GM12874 (cell line): ENCODE measurements at regions not wholly inside any gene's neighbourhood (a gene's known extent, or its start where the extent isn't known, plus 50 kb on each side); places are given as distances from the start of the nearest gene placed in this dataset.

Experiments
- CTCF ChIP-seq: IDR thresholded peaks from 2 replicates; pipeline ENCODE4 v1.5.1; 2011; ENCODE audit warnings: low read depth, mild to moderate bottlenecking, control low read depth, low read length, moderate library complexity; ENCODE audit not compliant: insufficient read depth

- TF ChIP-seq CTCF = no peak
These were observed 71.4 kb upstream of the MAFB start for GRCh38 chr20:40760399-40760798.

GRCh38 chr20:40763646-40764295, 74.7 kb upstream of the MAFB start:
- TF ChIP-seq CTCF = no peak

- TF ChIP-seq CTCF = no peak
These were observed 76.9 kb upstream of the MAFB start for GRCh38 chr20:40765814-40766480.

DNA sequence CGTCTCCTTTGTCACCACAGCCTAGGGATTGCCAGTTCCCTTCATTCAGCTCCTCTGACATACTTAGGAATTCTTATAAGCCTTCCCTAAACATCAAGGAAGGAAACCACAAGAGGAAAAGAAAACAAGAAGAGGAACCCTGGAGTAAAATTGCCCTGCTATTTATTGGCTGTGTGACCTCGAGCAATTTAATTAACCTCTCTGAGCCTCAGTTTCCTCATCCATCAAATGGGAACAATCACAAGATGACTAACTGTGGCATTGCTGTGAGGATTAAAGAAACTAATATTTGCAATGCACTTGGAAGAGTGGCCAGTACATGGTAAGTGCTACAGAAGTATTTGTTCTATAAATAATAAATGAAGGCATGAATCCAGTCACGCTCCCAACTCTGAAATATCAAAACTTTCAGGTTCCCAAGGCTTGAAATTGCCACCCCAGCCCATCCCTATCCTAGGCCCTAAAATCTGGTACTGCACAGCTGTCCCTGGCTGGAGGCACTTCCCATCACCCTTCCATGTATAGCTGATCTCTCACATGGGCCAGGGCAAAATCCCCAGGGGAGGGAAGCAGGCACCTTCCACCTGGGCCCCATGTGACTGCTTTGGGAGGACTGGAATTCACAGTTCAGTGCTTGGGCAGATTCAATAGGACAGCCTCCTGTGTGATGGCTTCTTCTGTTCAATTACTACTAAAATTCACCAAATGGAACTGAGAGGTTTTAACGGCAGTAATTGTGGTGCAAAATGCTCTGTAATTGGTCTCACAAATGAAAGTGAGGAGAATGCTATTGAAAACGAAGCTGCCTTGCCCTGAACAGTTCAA, 78.0 kb upstream of the MAFB start:
- TF ChIP-seq CTCF = no peak

DNA sequence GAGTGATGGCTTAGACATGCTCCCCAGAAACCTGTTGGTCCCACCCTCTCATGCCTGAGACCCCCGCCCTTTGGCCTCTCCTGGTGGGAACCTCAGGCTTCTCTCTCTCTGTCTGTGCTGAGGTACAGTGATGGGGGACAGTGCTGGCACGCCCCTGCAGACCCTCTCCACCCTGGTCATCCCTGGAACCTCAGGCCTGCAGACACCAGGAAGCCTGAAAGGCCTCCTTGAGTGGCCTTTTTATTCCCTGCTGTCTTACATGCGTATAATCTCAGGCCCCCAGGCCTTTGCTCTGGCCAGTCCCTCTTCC, 78.5 kb upstream of the MAFB start:
- TF ChIP-seq CTCF = no peak

- TF ChIP-seq CTCF = no peak
These were observed 79.1 kb upstream of the MAFB start for GRCh38 chr20:40768105-40768504.

GRCh38 chr20:40769677-40770285, 80.7 kb upstream of the MAFB start:
- TF ChIP-seq CTCF = no peak
